Gastrocnemius medialis (tissue), 4 donors: ENCODE measurements at regions not wholly inside any gene's neighbourhood (a gene's known extent, or its start where the extent isn't known, plus 50 kb on each side); places are given as distances from the start of the nearest gene placed in this dataset.

Experiments
- POLR2A ChIP-seq, 2 donors: fragments of 450-650 bp; IDR thresholded peaks; one replicate each; pipeline ENCODE4 v1.6.1; 2017; ENCODE audit warnings: antibody characterized with exemption in 2 of 2, mild to moderate bottlenecking in 2 of 2, moderate library complexity in 2 of 2
- TF ChIP-seq, protein P1 (sequence below), 5 experiments: fragments of 450-650 bp in 3 of 5; fragments of 200-600 bp in 2 of 5; sonication (generic) in 2 of 5; IDR thresholded peaks in 4 of 5; conservative IDR thresholded peaks in 1 of 5; 1 replicate in 4 of 5; 2 replicates in 1 of 5; pipeline ENCODE4 v1.5.1; 2016 to 2019; ENCODE audit warnings: antibody characterized with exemption in 5 of 5, mild to moderate bottlenecking in 3 of 5, moderate library complexity in 3 of 5

DNA sequence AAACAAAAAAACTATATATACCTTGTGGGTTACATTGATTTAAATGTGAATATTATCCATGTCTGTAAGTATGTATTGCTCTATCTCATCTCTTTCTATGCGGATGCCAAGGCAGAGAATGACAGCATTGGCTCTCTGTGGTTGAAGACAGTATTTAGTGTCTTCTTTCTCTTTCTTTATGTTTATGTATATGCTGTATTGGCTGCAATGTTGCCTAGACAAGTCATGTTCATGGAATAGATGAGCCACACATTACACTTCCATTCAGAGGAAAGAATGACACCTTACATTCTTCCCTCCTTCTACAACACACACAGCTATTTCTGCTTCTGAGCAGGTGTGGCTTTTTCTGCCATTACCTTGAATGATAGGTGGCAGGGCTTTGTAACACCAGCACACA is 639.4 kb upstream of the MIR17HG start:
- TF ChIP-seq, protein P1, sequence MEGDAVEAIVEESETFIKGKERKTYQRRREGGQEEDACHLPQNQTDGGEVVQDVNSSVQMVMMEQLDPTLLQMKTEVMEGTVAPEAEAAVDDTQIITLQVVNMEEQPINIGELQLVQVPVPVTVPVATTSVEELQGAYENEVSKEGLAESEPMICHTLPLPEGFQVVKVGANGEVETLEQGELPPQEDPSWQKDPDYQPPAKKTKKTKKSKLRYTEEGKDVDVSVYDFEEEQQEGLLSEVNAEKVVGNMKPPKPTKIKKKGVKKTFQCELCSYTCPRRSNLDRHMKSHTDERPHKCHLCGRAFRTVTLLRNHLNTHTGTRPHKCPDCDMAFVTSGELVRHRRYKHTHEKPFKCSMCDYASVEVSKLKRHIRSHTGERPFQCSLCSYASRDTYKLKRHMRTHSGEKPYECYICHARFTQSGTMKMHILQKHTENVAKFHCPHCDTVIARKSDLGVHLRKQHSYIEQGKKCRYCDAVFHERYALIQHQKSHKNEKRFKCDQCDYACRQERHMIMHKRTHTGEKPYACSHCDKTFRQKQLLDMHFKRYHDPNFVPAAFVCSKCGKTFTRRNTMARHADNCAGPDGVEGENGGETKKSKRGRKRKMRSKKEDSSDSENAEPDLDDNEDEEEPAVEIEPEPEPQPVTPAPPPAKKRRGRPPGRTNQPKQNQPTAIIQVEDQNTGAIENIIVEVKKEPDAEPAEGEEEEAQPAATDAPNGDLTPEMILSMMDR (IDR thresholded peaks at IDR 0.05 in 4 of 5, conservative IDR thresholded peaks at IDR 0.05 in 1 of 5) = no peak
- TF ChIP-seq POLR2A (IDR thresholded peaks at IDR 0.05) = no peak
